ENCODE measurements at regions not wholly inside any gene's neighbourhood (a gene's known extent, or its start where the extent isn't known, plus 50 kb on each side); places are given as distances from the start of the nearest gene placed in this dataset.

- ATAC-seq (no peak), DNase-seq (ENCODE audit: low spot score) (no peak)
- Mint-ChIP-seq H3K9me3 (no peaks in the 10 kb centered on the region), H3K4me1 (no peaks in the 10 kb centered on the region), H3K36me3 (no peaks in the 10 kb centered on the region), H3K27ac (no peak overlapping the region), H3K27me3 (ENCODE audit: low read depth) (no peaks in the 10 kb centered on the region), H3K4me3 (no peak overlapping the region)
- POLR2A ChIA-PET: no interaction called here
- TF ChIP-seq TEAD1 (CRISPR knock-in tag; IDR thresholded peaks at IDR 0.05): no peak
- no peak for TF ChIP-seq ZMAT4 (CRISPR knock-in tag; IDR thresholded peaks at IDR 0.05)
- no peak for TF ChIP-seq TEAD4 (CRISPR knock-in tag; IDR thresholded peaks at IDR 0.05)
- TF ChIP-seq, protein P1, sequence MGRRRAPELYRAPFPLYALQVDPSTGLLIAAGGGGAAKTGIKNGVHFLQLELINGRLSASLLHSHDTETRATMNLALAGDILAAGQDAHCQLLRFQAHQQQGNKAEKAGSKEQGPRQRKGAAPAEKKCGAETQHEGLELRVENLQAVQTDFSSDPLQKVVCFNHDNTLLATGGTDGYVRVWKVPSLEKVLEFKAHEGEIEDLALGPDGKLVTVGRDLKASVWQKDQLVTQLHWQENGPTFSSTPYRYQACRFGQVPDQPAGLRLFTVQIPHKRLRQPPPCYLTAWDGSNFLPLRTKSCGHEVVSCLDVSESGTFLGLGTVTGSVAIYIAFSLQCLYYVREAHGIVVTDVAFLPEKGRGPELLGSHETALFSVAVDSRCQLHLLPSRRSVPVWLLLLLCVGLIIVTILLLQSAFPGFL (CRISPR knock-in tag; IDR thresholded peaks at IDR 0.05; ENCODE audit: borderline replicate concordance): no peak
- TF ChIP-seq, protein P2, sequence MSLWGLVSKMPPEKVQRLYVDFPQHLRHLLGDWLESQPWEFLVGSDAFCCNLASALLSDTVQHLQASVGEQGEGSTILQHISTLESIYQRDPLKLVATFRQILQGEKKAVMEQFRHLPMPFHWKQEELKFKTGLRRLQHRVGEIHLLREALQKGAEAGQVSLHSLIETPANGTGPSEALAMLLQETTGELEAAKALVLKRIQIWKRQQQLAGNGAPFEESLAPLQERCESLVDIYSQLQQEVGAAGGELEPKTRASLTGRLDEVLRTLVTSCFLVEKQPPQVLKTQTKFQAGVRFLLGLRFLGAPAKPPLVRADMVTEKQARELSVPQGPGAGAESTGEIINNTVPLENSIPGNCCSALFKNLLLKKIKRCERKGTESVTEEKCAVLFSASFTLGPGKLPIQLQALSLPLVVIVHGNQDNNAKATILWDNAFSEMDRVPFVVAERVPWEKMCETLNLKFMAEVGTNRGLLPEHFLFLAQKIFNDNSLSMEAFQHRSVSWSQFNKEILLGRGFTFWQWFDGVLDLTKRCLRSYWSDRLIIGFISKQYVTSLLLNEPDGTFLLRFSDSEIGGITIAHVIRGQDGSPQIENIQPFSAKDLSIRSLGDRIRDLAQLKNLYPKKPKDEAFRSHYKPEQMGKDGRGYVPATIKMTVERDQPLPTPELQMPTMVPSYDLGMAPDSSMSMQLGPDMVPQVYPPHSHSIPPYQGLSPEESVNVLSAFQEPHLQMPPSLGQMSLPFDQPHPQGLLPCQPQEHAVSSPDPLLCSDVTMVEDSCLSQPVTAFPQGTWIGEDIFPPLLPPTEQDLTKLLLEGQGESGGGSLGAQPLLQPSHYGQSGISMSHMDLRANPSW (CRISPR knock-in tag; conservative IDR thresholded peaks at IDR 0.05; ENCODE audit: low read depth): no peak
- TF ChIP-seq OVOL2 (CRISPR knock-in tag; IDR thresholded peaks at IDR 0.05; ENCODE audit: borderline replicate concordance): no peak
- TF ChIP-seq HMGA2 (CRISPR knock-in tag; IDR thresholded peaks at IDR 0.05): no peak
- no peak for TF ChIP-seq ZNF671 (CRISPR knock-in tag; IDR thresholded peaks at IDR 0.05)
- no peak for TF ChIP-seq ZNF532 (CRISPR knock-in tag; IDR thresholded peaks at IDR 0.05; ENCODE audit: borderline replicate concordance)
- TF ChIP-seq CREB1 (CRISPR knock-in tag; IDR thresholded peaks at IDR 0.05): no peak
- no peak for TF ChIP-seq CREM (CRISPR knock-in tag; IDR thresholded peaks at IDR 0.05)
- no peak for TF ChIP-seq ETV6 (CRISPR knock-in tag; IDR thresholded peaks at IDR 0.05)
- TF ChIP-seq SMAD3 (CRISPR knock-in tag; IDR thresholded peaks at IDR 0.05; ENCODE audit: borderline replicate concordance): no peak
- CTCF ChIA-PET: no interaction called here
These were observed 463.8 kb upstream of the CNTN3 start for GRCh38 chr3:75078290-75078689.

DNA sequence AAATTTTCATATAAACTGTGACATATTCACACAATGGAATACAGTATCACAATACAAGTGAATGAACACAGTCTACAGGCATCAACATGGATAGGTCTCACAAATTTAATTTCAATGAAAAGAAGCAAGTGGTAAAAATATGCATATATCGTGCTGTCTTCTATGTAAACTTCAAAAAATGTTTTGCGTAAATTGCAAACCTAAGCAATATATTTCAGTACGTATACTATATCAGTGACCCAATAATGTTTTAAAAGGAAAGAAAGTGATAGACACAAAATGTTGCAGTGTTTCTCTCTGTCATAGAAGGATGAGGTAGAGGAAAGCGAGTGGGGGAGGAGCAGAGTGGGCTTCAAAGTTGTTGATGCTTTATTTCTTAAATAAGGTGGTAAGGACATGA is 468.4 kb upstream of the CNTN3 start:
- H3K4me1 Mint-ChIP-seq: no peaks in the 10 kb centered on the region
- POLR2A ChIA-PET: no interaction called here
- TF ChIP-seq PRRX2 (CRISPR knock-in tag; IDR thresholded peaks at IDR 0.05) (no peak), HMGA2 (CRISPR knock-in tag; IDR thresholded peaks at IDR 0.05) (no peak), ZNF121 (CRISPR knock-in tag; IDR thresholded peaks at IDR 0.05) (no peak), ZNF317 (CRISPR knock-in tag; IDR thresholded peaks at IDR 0.05; ENCODE audit: borderline replicate concordance, low read depth) (no peak), ELF4 (CRISPR knock-in tag; IDR thresholded peaks at IDR 0.05; ENCODE audit: low read depth) (no peak), NFE2L1 (CRISPR knock-in tag; IDR thresholded peaks at IDR 0.05) (no peak), ZNF425 (CRISPR knock-in tag; conservative IDR thresholded peaks at IDR 0.05) (no peak)
- TF ChIP-seq, protein P3, sequence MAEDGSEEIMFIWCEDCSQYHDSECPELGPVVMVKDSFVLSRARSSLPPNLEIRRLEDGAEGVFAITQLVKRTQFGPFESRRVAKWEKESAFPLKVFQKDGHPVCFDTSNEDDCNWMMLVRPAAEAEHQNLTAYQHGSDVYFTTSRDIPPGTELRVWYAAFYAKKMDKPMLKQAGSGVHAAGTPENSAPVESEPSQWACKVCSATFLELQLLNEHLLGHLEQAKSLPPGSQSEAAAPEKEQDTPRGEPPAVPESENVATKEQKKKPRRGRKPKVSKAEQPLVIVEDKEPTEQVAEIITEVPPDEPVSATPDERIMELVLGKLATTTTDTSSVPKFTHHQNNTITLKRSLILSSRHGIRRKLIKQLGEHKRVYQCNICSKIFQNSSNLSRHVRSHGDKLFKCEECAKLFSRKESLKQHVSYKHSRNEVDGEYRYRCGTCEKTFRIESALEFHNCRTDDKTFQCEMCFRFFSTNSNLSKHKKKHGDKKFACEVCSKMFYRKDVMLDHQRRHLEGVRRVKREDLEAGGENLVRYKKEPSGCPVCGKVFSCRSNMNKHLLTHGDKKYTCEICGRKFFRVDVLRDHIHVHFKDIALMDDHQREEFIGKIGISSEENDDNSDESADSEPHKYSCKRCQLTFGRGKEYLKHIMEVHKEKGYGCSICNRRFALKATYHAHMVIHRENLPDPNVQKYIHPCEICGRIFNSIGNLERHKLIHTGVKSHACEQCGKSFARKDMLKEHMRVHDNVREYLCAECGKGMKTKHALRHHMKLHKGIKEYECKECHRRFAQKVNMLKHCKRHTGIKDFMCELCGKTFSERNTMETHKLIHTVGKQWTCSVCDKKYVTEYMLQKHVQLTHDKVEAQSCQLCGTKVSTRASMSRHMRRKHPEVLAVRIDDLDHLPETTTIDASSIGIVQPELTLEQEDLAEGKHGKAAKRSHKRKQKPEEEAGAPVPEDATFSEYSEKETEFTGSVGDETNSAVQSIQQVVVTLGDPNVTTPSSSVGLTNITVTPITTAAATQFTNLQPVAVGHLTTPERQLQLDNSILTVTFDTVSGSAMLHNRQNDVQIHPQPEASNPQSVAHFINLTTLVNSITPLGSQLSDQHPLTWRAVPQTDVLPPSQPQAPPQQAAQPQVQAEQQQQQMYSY (CRISPR knock-in tag; IDR thresholded peaks at IDR 0.05): no peak

More for the DNA sequence above, 468.4 kb upstream of the CNTN3 start:
- no peak for ATAC-seq
- CTCF ChIA-PET: no interaction called here
- no peaks in the 10 kb centered on the region for H3K9me3 Mint-ChIP-seq
- no peaks in the 10 kb centered on the region for H3K27me3 Mint-ChIP-seq (ENCODE audit: low read depth)
- no peaks in the 10 kb centered on the region for H3K36me3 Mint-ChIP-seq
- no peak overlapping the region for H3K4me3 Mint-ChIP-seq
- DNase-seq (ENCODE audit: low spot score): no peak
- H3K27ac Mint-ChIP-seq: no peak overlapping the region

Measured in WTC11 (cell line).